NCI-H2029 (cell line): ENCODE measurements at regions not wholly inside any gene's neighbourhood (a gene's known extent, or its start where the extent isn't known, plus 50 kb on each side); places are given as distances from the start of the nearest gene placed in this dataset.
"Not testable (repeated sequence)": the region's sequence is repeated elsewhere in the genome, so short reads cannot be mapped to it uniquely, and the experiment has no call there.

ENCODE experiments used
- DNase-seq: peaks from one replicate; lab custom pipeline; 2025; lab: John Stamatoyannopoulos, UW

DNA sequence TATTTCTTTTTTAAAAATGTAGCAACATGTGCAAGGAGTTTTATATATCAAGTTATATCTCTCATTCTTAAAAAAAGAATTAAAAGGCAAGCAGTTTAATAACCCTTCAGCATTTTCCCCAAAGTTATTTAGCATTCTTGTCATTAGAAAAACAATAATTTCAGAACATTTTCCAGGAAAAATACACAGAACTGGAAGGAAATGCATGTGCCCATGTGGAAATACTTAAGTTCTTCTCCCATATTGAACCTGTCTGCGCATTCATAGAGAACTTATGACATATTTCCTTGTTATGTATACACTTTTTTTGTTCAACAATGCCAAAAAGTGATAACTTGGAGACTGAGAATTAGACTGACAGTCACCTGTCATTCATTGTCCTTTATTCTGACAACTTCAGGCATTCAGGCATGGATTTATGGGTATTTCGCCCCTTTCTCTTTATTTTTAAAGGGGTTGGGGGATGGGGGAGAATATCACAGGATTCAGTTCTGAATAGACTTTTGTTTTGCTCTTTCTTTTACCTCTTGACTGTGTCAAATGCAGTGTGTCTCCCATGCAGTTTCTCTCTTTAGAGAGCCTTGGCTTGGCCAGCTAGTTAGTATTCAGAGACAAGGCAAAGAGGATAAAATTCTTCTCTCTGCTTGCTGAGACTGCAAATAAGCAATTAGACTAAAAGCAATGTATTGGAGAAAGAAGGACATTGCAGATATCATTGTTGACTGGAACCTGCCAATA lies 701.0 kb downstream of the NR2F1-AS1 start:
- no peak for DNase-seq

DNA sequence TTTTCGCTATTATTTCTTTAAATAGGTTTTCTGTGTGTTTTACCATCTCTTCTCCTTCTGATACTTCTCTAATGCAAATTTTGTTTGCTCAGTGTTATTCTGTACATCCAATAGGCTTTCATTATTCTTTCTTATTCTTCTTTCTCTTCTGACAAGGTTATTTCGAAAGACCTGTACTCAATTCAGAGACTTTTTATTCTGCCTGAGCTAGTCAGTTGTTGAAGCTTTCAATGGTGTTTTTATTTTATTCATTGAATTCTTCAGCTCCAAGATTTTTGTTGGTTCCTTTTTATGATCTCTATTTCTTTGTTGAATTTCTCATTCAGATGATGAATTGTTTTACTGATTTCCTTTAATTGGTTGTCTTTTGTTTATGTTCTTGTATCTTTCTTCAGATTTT lies 706.2 kb downstream of the NR2F1-AS1 start:
- DNase-seq, result no peak

DNA sequence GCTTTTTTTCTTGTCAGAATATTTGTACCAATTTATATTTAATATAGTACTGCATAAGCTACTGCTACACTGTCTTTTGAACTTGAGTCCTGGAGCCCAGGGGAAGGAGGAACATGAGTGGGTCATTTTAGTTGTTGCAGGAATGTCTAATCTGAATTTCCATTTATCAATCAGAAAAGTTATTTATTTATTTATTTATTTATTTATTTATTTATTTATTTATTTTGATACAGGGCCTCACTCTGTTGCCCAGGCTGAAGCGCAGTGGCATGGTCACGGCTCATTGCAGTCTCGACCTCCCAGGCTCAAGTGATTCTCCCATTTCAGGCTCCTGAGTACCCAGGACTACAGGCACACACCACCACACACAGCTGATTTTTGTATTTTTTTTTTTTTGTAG lies 712.6 kb downstream of the NR2F1-AS1 start:
- DNase-seq, result no peak

DNA sequence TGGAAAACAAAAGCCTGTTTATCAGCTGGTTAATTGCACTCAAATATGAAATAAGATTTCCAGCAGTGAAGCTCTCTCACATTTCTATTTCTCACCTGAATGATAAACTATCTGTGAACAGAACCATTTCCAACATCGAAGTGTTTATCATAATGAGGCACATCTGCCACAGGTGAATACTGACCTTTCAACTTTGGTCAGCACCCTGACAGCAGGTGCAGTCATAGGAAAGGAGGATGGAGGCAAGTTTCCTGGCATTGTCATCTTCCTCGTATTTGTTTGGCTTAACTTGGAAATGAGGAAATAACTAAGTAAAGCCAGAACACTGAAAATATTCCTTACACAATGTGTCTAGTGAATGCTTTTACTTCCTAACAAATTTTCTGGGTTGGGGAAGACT lies 716.4 kb downstream of the NR2F1-AS1 start:
- no peak for DNase-seq

DNA sequence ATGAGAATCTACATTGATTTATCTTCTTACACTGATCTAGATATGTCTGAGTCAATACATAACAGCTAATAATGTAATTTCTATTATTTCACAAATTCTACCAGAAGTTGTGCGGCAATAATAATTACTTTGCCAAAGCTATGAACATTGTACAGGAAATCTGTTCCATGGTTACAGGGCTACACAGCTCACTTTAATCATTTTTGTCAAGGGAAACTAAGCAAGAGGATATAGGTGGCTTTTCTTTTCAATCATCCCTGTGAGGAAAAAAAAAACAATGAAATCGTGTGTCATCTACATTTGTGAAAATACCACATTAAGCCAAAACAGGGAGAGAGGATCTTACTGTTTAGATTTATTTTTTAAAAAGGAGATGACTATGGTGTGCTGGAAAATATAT lies 717.4 kb downstream of the NR2F1-AS1 start:
- DNase-seq, result no peak

DNA sequence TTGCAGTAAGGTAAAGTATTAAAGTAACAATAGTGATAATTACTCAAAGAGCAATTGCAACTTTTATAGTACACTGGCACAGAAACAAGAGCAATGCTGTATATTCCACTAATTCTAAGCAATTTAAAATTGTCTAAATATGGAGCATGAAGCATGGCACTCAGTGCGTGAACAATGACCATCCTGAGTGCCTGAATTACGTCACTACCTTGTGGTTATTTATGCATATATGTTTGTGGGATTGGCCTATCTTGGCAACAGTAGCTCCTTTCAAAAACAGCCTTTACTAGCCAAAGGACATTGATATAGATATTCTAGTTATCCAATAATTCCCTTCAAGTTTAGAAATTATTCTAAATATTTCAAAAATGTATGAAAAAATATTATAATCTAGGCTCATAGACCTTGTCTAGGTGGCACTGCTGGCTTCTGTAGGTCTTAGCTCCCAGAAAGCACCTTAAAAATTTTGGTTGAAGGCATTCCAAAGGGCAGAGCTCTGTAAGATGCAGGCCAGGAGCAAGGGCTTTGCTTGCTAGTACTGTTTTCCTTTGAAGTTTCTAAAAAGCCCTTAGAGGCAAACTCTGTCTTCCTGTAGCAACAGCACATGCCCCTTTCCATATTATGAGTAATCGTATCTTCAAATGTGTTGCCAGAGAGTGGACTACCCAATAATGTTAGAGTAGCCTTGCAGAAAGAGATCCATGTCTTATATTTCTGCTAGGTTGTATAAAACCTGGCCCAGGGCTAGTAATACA lies 719.3 kb downstream of the NR2F1-AS1 start:
- no peak for DNase-seq

DNA sequence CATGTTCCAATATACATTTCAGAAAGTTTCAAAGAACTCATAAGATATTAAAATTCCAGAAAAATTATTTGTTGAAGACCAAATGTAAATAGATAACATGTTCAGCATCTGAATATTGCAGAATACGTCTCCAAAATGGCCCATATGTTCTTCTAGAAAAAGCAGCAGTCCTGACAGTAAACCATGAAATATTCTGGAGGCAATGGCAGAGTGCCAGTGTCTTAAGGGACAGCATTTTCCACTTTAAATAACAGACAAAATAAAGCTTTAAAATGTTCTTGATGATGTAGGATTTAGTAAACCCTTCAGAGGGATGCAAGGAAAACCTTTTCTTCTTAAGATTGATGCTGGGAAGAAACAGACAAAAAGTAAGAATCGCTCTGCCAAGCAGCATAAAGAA lies 721.0 kb downstream of the NR2F1-AS1 start:
- no peak for DNase-seq

DNA sequence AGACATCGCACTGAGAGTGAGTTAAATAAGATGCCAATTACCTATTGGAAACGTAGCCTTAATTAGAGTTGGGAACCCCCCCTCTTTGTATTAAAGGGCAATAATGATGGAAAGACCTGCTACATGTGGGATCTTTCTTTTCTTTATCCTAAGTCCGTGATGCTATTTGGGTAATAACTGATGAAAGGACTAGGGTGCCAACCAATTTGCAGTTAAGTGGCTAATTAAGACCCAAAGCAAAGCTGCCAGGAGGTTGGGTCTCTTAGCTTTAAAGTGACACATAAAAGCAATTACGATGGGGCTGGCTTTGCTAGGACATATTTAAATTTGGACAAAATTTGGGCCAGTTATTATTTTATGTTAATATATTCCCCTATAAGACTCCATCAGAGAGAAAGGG lies 728.8 kb downstream of the NR2F1-AS1 start:
- no peak for DNase-seq

DNA sequence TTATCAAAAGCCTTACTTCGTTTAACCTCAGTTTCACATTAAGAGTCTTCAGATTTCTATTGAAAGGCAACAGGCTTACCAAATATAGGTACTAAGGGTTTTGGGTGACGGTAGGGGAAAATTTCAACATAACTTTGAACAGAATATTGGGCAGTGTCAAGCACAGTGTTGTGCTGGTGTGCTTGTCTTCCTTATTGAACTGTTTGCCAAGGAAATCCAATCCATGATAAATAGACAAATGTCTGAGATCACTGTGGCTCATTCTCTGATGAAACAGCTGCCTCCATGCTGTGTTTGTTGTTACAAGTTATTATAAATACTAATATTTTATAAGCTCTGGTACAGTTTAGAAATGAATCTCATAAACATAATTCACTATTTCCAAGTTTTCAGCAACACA lies 730.1 kb downstream of the NR2F1-AS1 start:
- peak; percentile 45 for DNase-seq

DNA sequence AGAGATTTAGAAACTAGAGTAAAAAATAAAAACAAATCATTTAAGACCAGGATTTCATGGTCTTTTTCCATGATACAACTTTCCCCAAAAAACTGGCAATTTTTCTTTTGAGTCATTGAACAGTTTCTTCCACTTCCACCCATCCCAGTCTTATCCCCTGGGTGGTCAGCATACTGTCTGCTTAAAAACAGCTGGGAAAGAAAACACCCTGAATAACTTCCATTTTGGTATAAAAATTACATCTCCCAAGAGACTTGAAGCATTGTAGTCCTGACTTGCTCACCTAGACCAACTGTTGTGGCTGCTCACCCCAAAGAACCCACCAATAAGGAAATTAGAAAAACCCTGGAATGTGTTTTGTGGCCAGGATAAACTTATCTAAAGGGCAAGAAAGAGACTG lies 731.3 kb downstream of the NR2F1-AS1 start:
- DNase-seq, result no peak

DNA sequence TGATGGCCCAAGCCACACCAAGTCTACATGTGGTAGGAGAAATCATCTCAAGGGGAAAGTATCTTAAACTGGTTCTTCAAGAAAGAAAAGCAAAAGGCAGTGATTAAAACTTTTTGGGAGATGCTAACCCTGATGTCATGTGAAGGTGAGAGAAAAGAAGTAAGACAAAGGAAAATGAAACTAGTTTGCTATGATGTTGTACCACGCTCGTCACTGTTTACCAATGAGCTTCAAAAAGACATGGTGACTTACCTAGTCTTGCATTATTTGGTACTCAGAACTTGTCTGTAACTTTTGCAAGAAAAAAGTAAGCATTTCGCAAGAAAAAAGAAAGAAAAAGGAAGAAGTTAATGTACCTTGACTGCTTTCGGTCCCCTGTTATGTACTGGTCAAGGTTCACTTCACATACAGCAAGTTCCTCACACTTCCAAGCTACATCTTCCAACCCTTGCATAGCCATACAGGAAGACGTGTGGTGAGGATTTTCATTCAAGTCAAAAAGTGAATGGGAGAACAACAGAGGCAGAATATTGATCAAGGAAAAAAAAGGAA lies 739.3 kb downstream of the NR2F1-AS1 start:
- no peak for DNase-seq

DNA sequence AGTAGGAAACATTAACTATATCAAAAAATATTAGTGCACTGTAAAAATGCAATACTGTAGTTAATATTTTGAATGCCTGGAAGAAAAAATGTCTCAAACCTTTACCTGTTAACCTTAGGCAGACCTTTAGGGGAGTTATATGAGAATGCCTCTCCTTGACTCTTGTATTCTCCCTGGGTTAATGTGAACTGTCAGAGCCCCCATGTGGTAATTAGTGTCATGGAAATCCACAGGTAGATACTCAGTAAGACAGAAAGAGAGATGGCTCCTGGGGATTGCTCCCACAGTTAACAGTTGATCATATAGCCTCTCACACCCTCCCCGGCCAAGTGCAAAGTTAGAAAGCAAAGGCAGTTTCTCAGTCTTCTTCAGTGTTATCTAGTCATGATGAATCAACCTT lies 742.8 kb downstream of the NR2F1-AS1 start:
- DNase-seq, result peak; percentile 27

DNA sequence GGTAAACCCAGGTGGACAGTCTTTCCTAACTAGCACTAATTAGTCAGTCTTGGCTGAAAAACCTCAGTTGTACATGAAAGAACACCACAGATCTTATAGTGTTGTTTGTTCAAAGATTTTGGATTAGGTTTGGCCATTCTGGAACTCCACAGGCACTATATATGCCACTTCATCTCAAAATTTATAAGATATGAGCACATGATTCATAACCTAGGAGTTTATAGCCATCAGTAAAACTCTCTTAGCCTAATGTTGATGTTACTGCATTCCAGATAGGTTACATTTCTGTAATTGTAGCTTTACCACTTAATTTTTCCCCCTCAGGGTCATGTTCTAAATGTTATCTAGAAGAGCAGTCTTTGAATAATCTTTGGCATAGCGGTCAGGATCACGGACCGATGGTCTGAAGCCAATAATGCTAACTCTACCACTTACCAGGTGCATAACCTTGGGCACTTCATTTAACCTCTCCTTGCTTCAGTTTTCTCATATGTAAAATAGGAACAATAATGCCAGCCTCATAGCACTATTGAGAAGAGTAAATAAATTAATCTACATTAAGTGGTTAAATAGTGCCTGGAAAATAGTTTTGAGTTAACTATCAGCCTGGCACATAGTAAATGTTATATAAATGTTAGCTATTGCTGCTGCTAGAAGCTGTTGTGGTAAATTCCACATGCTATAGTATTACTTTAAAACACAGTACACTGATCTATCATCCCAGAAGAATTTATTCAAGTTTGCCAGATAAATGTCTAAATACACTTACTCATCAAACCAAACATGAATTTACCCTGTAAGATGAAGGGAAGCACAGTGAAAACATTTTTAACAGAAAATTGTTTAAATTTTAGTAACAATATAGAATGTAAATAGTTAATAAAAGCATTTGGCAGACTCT lies 743.9 kb downstream of the NR2F1-AS1 start:
- no peak for DNase-seq

DNA sequence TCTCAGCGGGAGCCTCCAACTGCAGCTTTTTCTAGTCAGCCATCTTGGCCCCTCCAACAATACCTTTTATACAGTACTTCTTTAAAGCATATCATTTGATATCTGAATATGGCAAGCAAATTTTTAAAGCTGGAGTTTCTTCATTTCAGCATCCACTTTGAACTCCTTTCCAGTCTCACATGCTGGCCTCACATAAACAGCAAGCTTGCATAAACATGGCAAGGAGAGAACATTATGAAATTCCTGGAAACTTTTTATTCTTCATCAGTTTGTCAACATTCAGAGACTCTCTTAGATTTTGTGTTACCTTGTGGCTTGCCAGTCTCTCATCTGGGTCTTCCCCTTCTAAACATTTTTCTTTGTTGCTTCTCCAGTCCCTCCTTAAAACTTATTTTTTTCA lies 745.3 kb downstream of the NR2F1-AS1 start:
- no peak for DNase-seq

DNA sequence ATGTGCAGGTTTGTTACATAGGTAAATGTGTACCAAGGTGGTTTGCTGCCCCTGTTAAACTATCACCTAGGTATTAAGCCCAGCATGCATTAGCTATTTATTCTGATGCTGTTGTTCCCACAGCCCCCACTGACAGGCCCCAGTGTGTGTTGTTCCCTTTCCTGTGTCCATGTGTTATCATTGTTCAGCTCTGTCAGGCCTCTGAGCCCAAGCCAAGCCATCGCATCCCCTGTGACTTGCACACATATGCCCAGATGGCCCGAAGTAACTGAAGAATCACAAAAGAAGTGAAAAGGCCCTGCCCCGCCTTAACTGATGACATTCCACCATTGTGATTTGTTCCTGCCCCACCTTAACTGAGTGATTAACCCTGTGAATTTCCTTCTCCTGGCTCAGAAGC lies 757.5 kb downstream of the NR2F1-AS1 start:
- DNase-seq, result not testable (repeated sequence)

DNA sequence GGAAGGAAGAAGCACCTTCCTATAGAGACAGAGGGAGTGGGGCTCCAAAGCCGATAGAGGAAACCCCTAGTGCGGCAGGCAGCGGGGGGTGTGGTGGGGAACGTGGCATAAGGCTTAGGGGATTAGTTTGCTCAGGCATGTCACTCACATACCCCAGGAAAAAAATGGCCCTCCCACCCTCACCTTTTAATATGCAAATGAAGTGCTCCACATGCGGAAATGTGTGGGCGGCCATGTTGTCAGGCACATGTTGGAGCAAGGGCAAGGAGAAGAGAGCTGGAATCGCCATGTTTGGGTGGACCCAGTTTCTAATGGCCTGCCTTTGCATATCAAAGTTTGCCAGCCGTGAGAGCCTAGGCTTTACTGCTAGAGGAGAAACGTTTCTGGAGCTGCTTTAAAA lies 758.8 kb downstream of the NR2F1-AS1 start:
- DNase-seq, result no peak

DNA sequence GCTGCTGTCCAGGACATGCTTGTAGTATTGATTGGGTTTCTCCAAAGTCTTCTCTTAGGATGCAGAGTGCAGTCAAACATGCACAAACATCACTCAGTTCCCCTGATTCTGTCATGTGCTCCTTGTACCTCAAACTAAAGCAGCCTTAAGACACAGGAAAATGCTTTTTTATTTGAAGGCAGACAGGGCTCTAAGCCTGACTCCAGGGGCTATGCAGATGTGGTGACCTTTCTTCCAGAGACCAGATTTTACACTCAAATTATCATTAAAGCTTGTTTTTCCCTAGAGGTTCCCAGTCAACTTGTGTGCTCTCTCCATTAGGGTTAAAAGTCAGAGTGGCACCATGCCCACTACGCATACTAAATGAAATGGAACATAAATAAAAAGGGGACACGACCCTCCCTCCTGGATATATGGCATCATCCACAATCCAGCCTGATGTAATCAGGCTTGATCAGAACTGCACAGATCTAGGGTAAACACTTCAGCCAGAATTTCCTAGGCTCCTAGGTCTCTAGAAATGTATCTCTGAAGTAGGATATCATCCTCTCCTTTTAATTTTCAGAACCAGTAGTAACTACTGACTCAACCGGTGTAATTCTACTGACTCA lies 771.1 kb downstream of the NR2F1-AS1 start:
- DNase-seq, result no peak

DNA sequence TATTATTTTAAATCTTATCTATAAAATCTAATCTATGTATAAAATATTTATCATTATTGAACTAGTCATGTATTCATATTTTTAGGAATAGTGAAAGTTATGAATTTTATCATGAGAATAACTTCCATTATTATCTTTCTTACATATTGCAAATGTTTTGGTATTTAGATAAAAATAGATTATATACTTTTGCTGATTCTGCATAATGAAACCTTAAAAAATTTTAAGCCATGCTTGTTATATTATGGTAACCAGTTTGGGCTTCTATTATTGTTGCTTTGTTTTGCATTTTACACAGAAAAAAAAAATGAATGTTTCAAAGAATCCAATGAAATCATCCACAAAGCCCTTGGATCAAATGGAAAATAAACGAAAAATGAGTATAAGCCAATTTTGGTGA lies 772.5 kb downstream of the NR2F1-AS1 start:
- no peak for DNase-seq

DNA sequence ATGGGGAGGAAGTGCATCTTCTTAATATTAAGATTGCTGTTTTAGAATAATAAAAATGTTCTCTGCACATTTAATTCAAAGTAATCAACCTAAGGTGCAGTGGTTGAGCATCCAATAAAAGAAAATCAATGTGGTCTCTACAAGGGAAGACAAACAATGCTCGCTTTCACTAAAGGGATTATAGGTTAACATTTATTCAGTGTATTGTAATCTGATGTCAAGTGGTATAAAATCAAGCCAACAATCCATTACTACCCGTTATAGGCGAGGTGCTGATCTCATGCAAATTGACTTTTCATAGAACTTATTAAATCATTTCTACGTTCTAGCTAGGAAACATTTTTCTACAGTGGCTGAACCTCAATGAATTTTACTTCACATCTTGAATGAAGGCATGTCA lies 773.9 kb downstream of the NR2F1-AS1 start:
- DNase-seq, result no peak

DNA sequence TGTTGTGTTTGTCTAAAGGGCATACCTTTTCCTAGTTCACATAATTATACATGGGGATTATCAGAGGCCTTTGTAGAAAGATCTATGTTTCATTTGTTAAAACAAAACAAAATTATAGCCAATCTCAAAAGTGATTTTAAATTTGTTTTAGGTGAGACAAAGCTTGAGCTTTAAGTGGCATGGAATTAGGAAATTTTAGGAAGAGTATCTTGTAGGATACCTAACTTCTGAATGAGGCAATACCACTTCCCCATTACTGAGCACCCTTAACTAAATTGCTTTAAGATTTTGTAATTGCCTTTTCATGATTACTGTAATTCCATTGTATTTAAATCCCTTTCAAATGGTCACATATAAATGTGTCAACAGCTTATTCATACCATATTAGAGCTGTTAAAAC lies 775.6 kb downstream of the NR2F1-AS1 start:
- DNase-seq, result no peak

DNA sequence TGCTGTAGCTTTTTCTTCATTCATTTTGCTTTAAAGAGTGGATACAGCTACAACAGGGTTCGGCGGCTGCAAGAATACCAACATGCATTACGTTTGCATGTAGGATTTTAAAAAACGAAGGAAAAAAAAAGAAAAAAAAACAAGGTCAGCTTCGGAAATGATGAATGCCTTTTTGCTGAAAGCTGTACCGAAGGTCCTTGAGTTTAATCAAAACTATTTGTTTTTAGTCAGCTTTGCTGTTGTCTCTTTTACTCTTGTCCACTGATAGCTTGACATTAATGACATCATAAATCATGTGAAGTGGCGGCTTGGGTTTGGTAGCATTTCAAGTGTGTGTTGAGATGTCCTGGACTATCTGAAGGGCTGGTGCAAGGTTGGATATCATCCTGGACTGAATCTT lies 779.1 kb downstream of the NR2F1-AS1 start:
- peak; percentile 11 for DNase-seq

DNA sequence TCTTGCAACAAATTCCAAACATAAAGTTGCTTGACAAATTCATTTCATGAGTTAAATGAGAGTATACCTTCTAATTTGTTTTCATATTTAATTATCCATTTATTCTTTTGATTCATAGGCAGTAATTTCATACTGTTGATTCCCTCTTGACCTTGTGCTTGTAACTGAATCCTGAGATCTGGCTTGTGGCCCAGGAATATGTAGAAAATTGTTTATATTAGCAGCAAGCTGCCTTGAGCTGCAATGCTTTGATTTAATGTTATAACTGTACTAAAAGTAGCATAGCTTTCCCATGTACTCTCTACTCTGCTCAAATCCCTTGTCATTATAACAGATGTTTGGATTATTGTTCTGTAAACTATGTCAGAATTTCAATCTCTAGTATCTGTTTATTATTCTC lies 780.7 kb downstream of the NR2F1-AS1 start:
- peak; percentile 36 for DNase-seq
